Lung (tissue), 11 donors: ENCODE measurements at regions not wholly inside any gene's neighbourhood (a gene's known extent, or its start where the extent isn't known, plus 50 kb on each side); places are given as distances from the start of the nearest gene placed in this dataset.

Source experiments
- ATAC-seq: fragments of 200-7000 bp; cut with Tn5 transposase; one replicate; pipeline ENCODE4 v1.9.1; 2020; ENCODE audit warnings: moderate number of reproducible peaks; ENCODE audit not compliant: insufficient read depth, low FRiP score
- DNase-seq, 3 donors: peaks; one replicate each; pipeline ENCODE4 v3.0.0-alpha.2; 2013 to 2017
- H3K27ac ChIP-seq, 2 donors: one replicate each; pipeline ENCODE4 v1.5.1; 2013; ENCODE audit warnings: mild to moderate bottlenecking in 2 of 2, moderate library complexity in 2 of 2, control low read depth in 1 of 2, inconsistent platforms in 1 of 2, low read depth in 1 of 2, low read length in 1 of 2
- H3K27me3 ChIP-seq, 3 donors: one replicate each; pipeline ENCODE4 v1.5.1; 2013; ENCODE audit warnings: low read length in 2 of 3; ENCODE audit not compliant: control insufficient read depth in 3 of 3, insufficient read depth in 3 of 3
- H3K36me3 ChIP-seq, 4 donors: one replicate each; pipeline ENCODE4 v1.5.1; 2013; ENCODE audit warnings: low read length in 4 of 4, mild to moderate bottlenecking in 1 of 4, moderate library complexity in 1 of 4; ENCODE audit not compliant: control insufficient read depth in 4 of 4, insufficient read depth in 4 of 4
- H3K4me1 ChIP-seq, 5 donors: one replicate each; pipeline ENCODE4 v1.5.1; 2013; ENCODE audit warnings: low read length in 5 of 5, mild to moderate bottlenecking in 2 of 5, moderate library complexity in 1 of 5; ENCODE audit not compliant: control insufficient read depth in 5 of 5, insufficient read depth in 5 of 5
- H3K4me3 ChIP-seq: one replicate; pipeline ENCODE4 v1.5.1; 2013; ENCODE audit warnings: mild to moderate bottlenecking, control low read depth, moderate library complexity
- H3K9ac ChIP-seq, 2 donors: one replicate each; pipeline ENCODE4 v1.5.1; 2013; ENCODE audit warnings: low read length in 2 of 2, control low read depth in 1 of 2; ENCODE audit not compliant: insufficient read depth in 1 of 2
- H3K9me3 ChIP-seq, 4 donors: one replicate each; pipeline ENCODE4 v1.5.1; 2013; ENCODE audit warnings: low read length in 3 of 4, mild to moderate bottlenecking in 1 of 4, moderate library complexity in 1 of 4; ENCODE audit not compliant: control insufficient read depth in 4 of 4, insufficient read depth in 3 of 4
- CTCF ChIP-seq: IDR thresholded peaks from 2 replicates; pipeline ENCODE4 v1.5.1; 2012; ENCODE audit warnings: mild to moderate bottlenecking; ENCODE audit errors: control extremely low read depth, extremely low read depth
- WGBS, 2 donors: extraction: QIAGEN DNeasy Blood & Tissue Kit; methylation state at CpG; one replicate each; pipeline ENCODE4 v1.1.7; 2013; 5-methylcytosine and 5-hydroxymethylcytosine counted together
- donor health status: control.
- donor health status: control.
- donor health status: Bipolar disorder and iron deficiency.
- donor health status: healthy.
- donor health status: DM: yes; HTN: yes; CAD: no.

- H3K9ac ChIP-seq: no peak overlapping the region
- peaks cover 0 to 52% (median 9%) of the 10 kb centered on the region in 5 donors for H3K4me1 ChIP-seq
- H3K36me3 ChIP-seq: no peaks in the 10 kb centered on the region
- no peak for TF ChIP-seq CTCF
- H3K27me3 ChIP-seq: no peaks in the 10 kb centered on the region
- ATAC-seq (peak; percentile 14), DNase-seq (peak in 2 of 3 donors; percentile 53 to 56)
- no peak overlapping the region for H3K27ac ChIP-seq
- WGBS, 2 donors: 49 to 51% methylated on average over 3 of the region's 3 CpGs
- H3K9me3 ChIP-seq: peaks cover 0 to 4% (median 0%) of the 10 kb centered on the region in 4 donors
- H3K4me3 ChIP-seq: no peak overlapping the region
Measured at GRCh38 chr2:149733936-149734685, 146.5 kb upstream of the MMADHC start.

DNA sequence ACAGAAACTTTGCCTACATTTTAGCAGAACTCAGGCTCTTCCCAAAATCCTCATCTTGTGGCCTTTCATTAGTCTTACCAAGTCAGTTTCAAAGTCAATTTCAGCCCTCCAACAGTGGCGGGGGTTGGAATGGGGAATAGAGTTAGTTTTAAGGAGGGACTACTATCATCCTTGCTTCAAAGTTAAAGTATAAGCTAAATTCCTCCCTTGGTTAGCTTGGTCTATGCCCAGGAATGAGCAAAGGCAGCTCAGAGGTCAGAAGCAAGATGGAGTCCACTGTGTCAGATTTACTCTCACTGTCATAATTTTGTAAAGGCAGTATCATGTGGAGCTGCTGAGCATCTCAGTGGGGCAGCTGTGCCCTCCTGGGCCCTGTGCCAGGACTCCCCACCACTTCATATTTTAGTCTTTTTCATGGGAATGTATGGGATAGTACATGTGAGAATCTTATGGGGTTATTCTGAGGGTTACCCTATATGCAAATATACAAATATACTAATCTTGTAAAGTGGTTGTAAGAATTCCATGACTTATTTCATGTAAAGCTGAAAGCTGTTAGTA, 145.2 kb upstream of the MMADHC start:
- DNase-seq: no peak
- Histone ChIP-seq H3K9ac (no peak overlapping the region), H3K27ac (no peak overlapping the region), H3K36me3 (no peaks in the 10 kb centered on the region), H3K4me1 (peaks cover 0 to 52% (median 9%) of the 10 kb centered on the region in 5 donors), H3K27me3 (no peaks in the 10 kb centered on the region), H3K4me3 (no peak overlapping the region), H3K9me3 (peaks cover 0 to 4% (median 0%) of the 10 kb centered on the region in 4 donors)
- no peak for ATAC-seq
- WGBS, 2 donors: 94 to 97% methylated on average over 1 of the region's 1 CpG
- TF ChIP-seq CTCF: no peak

GRCh38 chr2:149732001-149732685, 144.6 kb upstream of the MMADHC start:
- no peak for ATAC-seq
- Histone ChIP-seq H3K36me3 (no peaks in the 10 kb centered on the region), H3K4me1 (peaks cover 0 to 52% (median 9%) of the 10 kb centered on the region in 5 donors), H3K27ac (no peak overlapping the region), H3K4me3 (no peak overlapping the region), H3K9me3 (peaks cover 0 to 4% (median 0%) of the 10 kb centered on the region in 4 donors), H3K27me3 (no peaks in the 10 kb centered on the region), H3K9ac (no peak overlapping the region)
- WGBS, 2 donors: 78 to 79% methylated on average over 4 of the region's 4 CpGs
- DNase-seq: no peak
- no peak for TF ChIP-seq CTCF
